GM12864 (cell line): ENCODE measurements at regions not wholly inside any gene's neighbourhood (a gene's known extent, or its start where the extent isn't known, plus 50 kb on each side); places are given as distances from the start of the nearest gene placed in this dataset.

Experiments
- DNase-seq: peaks from one replicate; pipeline ENCODE4 v3.0.0-alpha.2; 2011; ENCODE audit warnings: low read depth
- H3K4me3 ChIP-seq: 2 replicates; pipeline ENCODE4 v1.5.1; 2011; ENCODE audit warnings: mild to moderate bottlenecking, low read depth, low read length, control low read depth
- TF ChIP-seq, protein P1 (sequence below): IDR thresholded peaks from 2 replicates; pipeline ENCODE4 v1.5.1; 2011; ENCODE audit warnings: low read depth, mild to moderate bottlenecking, moderate library complexity, low read length, control low read depth, inconsistent platforms; ENCODE audit errors: missing control alignments

DNA sequence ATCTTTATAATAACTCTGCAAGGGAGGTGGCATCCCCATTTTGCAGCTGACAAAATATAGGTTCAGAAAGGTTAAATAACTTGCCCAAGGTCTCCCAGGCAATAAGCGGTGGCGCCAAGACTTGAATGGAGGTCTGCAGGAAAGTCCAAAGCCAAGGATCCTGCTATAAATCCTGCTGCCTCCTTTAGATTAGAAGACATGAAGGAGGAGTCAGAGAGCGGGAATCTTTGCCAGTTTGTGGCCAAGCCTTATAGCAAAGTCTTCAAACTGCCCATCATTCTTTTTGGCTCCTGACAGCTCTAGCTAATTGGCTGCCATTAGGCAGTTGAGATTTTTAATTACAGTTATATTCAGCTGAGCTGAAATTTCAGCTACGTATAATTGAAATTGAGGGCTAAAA is 114.3 kb downstream of the C1D start:
- no peak overlapping the region for H3K4me3 ChIP-seq
- no peak for DNase-seq
- TF ChIP-seq, protein P1, sequence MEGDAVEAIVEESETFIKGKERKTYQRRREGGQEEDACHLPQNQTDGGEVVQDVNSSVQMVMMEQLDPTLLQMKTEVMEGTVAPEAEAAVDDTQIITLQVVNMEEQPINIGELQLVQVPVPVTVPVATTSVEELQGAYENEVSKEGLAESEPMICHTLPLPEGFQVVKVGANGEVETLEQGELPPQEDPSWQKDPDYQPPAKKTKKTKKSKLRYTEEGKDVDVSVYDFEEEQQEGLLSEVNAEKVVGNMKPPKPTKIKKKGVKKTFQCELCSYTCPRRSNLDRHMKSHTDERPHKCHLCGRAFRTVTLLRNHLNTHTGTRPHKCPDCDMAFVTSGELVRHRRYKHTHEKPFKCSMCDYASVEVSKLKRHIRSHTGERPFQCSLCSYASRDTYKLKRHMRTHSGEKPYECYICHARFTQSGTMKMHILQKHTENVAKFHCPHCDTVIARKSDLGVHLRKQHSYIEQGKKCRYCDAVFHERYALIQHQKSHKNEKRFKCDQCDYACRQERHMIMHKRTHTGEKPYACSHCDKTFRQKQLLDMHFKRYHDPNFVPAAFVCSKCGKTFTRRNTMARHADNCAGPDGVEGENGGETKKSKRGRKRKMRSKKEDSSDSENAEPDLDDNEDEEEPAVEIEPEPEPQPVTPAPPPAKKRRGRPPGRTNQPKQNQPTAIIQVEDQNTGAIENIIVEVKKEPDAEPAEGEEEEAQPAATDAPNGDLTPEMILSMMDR = no peak

DNA sequence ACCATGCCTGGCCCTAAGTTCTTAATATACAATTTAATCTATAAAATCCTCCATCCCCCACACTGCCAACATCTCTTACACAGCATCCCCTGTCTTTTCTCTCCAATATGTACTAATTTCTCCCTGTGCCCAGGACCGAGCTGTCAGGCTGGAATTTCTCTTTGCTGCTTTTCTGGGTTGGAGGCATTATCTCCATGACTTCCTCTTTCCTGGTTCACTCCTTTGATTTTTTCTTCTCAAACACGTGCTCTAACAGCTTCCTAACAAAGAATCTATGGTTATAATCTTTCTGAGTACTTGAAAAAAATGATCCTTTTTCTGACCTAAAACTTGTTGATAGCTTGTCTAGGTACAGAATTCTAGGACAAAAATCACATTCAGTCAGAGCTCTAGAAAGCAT is 112.8 kb downstream of the C1D start:
- H3K4me3 ChIP-seq = no peak overlapping the region
- DNase-seq = no peak
- TF ChIP-seq, protein P1 = no peak

DNA sequence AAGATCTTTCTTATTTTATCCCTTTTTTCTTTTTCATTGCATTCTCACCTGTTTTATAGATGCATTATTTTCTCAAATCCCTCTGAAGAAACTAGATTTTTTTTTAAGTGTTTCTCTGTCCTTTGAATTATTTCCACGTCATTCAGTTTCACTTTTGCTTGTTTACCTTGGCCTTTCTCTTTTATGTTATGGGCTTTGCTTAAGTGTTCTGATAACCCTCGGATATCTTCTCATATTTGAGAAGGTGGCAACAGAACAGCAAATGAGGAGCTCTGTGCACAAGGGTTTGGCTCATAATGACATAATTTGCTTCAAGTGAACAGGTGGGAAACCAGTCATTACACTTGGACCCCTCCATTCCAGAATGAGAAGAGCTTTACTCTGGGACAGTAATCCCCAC is 111.9 kb downstream of the C1D start:
- no peak for DNase-seq
- H3K4me3 ChIP-seq = no peak overlapping the region
- TF ChIP-seq, protein P1 = no peak

DNA sequence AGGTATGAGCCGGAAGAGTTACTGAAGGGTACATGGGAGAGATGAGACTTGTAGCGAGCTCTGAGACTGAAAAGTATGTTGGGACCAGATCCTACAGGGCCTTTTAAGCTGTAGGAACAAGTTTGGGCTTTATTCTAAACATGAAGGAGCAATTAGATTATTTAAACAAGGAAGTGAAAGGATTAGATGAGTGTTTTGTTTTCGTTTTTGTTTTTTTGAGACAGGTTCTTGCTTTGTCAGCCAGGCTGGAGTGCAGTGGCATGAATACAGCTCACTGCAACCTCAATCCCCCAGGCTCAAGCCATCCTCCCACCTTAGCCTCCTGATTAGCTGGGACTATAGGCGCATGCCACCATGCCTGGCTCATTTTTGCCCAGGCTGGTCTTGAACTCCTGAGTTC is 110.7 kb downstream of the C1D start:
- no peak overlapping the region for H3K4me3 ChIP-seq
- no peak for DNase-seq
- TF ChIP-seq, protein P1 = no peak

DNA sequence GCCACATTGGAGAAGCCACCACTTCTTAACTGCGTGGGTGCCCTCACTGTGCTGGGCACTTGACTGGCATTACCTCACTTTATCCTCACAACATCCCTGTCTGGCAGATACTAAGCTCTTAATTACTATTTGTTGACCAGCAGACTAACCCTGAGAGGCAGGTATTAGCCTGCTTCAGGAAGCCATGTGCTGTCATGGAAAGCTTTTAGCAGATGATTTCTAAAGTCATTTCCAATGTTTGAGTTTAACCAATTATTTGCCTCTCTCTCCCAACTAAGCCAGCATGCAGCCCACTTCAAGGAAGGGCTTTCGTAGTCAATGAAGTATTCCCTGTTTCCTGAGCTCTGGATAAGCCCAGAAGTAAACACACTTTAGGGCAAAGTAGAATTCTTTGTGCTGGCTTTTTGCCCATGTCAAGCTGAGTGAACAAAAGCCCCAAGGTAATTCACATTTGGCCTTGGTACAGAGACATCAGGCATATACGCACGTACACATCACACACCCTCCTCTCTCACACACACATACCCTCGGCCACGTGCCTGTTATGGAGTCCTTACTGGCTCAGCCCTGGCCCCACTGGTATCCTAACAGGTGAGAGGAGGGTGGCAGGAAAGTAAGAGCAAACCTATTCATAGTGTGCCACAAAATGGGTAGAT is 108.6 kb downstream of the C1D start:
- no peak for DNase-seq
- H3K4me3 ChIP-seq = no peak overlapping the region
- TF ChIP-seq, protein P1 = no peak

DNA sequence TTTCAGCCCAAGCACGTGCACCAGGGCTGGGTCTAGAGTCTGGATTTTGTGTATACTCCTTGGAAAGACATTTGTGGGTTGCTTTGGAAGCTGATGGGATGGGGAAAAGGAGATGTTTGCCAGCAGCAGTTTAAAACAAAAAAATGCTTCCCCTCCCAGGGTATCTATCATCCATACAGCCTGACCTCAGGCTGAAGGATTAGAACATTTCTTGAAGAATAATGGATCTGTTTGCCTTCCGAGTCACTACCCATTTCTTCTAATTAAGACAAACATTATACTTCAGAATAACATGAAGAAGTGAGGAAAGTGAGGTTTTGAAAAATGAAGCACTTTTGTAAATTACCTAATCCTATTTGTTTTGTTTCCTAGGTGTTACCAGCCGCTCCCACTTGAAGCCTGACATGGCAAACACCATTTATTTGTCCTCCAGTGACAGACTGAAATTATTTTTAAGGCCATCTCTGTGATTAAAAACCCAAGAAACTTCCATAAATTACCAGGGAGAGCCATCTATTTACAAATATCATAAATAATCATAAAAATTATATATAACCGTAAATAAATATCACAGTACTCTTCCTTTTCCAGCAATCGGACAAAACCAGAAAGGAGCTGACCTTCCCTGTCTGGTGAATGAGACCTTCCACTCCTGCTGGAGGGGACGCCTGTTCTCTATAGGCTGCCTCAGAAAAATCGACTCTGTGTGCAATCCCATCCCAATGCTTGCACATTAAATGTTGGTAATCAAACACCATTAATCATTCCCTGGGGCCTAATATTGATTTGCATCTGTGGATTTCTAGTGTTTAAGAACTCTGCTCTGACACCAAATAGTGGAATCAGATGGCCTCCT is 106.8 kb downstream of the C1D start:
- TF ChIP-seq, protein P1 = no peak
- no peak for DNase-seq
- no peak overlapping the region for H3K4me3 ChIP-seq
